Activated T-helper 1 cell treated with anti-CD3 and anti-CD28 coated beads, Interleukin-12 subunit alpha, Interleukin-12 subunit beta, Interleukin-2, Interleukin-4 antibody, amounts not matched to agents 30 ng/mL and 10 ng/mL and 1 ng/mL, durations not matched to agents 14 hours and 24 hours and 36 hours (primary cell): ENCODE measurements at regions not wholly inside any gene's neighbourhood (a gene's known extent, or its start where the extent isn't known, plus 50 kb on each side); places are given as distances from the start of the nearest gene placed in this dataset.

Experiments
- DNase-seq: peaks from one replicate; pipeline ENCODE4 v3.0.0; 2021; ENCODE audit warnings: low spot score
- H3K27ac Mint-ChIP-seq: one replicate; pipeline ENCODE4 v1.8.0; 2021; ENCODE audit warnings: mild to moderate bottlenecking, mixed read lengths
- H3K27me3 Mint-ChIP-seq: one replicate; pipeline ENCODE4 v1.8.0; 2022; ENCODE audit warnings: mild to moderate bottlenecking, moderate library complexity, mixed read lengths; ENCODE audit not compliant: insufficient read depth
- H3K36me3 Mint-ChIP-seq: one replicate; pipeline ENCODE4 v1.8.0; 2021; ENCODE audit warnings: low read depth, mixed read lengths
- H3K4me1 Mint-ChIP-seq: one replicate; pipeline ENCODE4 v1.8.0; 2021; ENCODE audit warnings: low read depth, mixed read lengths
- H3K4me3 Mint-ChIP-seq: one replicate; pipeline ENCODE4 v1.8.0; 2021; ENCODE audit warnings: mild to moderate bottlenecking, moderate library complexity, mixed read lengths
- H3K9me3 Mint-ChIP-seq: one replicate; pipeline ENCODE4 v1.8.0; 2021; ENCODE audit warnings: mixed read lengths
- intact Hi-C: fragments of 100-400 bp; cut with micrococcal nuclease; formaldehyde crosslinking; loops from one replicate; pipeline ENCODE4 v1.15.1; 2024

DNA sequence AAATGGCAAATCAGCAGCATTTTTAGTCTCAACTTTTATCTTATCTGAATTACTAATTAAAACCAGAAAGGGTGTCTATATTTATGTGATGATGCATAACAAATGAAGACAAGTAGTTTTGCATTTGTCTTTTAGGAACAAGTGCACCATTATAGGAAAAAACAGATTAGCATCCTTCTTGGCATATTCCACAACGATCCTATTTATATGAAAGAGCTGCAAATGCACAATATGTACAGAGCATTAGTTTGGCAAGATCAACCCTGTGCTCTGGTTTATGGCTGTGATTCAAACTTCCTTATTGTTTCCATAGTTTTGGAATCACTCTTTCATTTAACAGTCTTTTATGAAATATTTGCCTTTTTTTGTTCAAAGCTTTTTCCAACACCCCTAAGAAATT is 486.8 kb downstream of the KCNH5 start:
- Mint-ChIP-seq H3K4me3 (no peak overlapping the region), H3K27ac (no peak overlapping the region), H3K9me3 (peaks cover 3% of the 10 kb centered on the region), H3K36me3 (no peaks in the 10 kb centered on the region), H3K4me1 (no peaks in the 10 kb centered on the region), H3K27me3 (no peaks in the 10 kb centered on the region)
- no peak for DNase-seq
- intact Hi-C loops, result no loop called here

- Mint-ChIP-seq H3K27ac (no peak overlapping the region), H3K36me3 (no peaks in the 10 kb centered on the region), H3K4me3 (no peak overlapping the region), H3K9me3 (peaks cover 3% of the 10 kb centered on the region), H3K4me1 (no peaks in the 10 kb centered on the region), H3K27me3 (no peaks in the 10 kb centered on the region)
- intact Hi-C loops, result no loop called here
- no peak for DNase-seq
These were observed 460.0 kb downstream of the KCNH5 start for GRCh38 chr14:62585247-62585646.

GRCh38 chr14:62592877-62593276 is 452.4 kb downstream of the KCNH5 start:
- H3K27ac Mint-ChIP-seq, result no peak overlapping the region
- no peak overlapping the region for H3K4me3 Mint-ChIP-seq
- intact Hi-C loops, result no loop called here
- no peaks in the 10 kb centered on the region for H3K4me1 Mint-ChIP-seq
- no peak for DNase-seq
- no peaks in the 10 kb centered on the region for H3K27me3 Mint-ChIP-seq
- H3K9me3 Mint-ChIP-seq, result peaks cover 10% of the 10 kb centered on the region
- H3K36me3 Mint-ChIP-seq, result no peaks in the 10 kb centered on the region

DNA sequence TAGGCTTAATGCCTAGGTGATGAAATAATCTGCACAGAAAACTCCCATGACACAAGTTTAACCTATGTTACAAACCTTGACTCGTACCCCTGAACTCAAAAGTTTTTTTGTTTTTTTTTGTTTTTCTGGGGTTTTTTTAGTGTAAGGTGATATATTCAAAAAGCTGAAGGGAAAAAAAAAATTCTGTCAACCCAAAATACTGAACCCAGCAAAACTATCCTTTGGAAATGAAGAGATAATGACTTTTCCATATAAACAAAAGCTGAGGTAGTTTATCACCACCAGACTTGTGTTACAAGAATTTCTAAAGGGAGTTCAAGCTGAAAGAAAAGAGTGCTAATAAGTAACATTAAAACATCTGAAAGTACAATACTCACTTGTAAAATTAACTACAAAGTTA is 448.1 kb downstream of the KCNH5 start:
- Mint-ChIP-seq H3K4me3 (no peak overlapping the region), H3K4me1 (no peaks in the 10 kb centered on the region), H3K36me3 (no peaks in the 10 kb centered on the region), H3K9me3 (peaks cover 19% of the 10 kb centered on the region), H3K27ac (no peak overlapping the region), H3K27me3 (no peaks in the 10 kb centered on the region)
- no peak for DNase-seq
- intact Hi-C loops, result no loop called here

- Mint-ChIP-seq H3K4me3 (no peak overlapping the region), H3K27me3 (no peaks in the 10 kb centered on the region), H3K36me3 (no peaks in the 10 kb centered on the region), H3K4me1 (no peaks in the 10 kb centered on the region), H3K27ac (no peak overlapping the region), H3K9me3 (peaks cover 23% of the 10 kb centered on the region)
- intact Hi-C loops, result no loop called here
- no peak for DNase-seq
These were observed 445.5 kb downstream of the KCNH5 start for GRCh38 chr14:62599616-62600385.

- H3K4me1 Mint-ChIP-seq, result no peaks in the 10 kb centered on the region
- no peak for DNase-seq
- H3K4me3 Mint-ChIP-seq, result no peak overlapping the region
- no peak overlapping the region for H3K27ac Mint-ChIP-seq
- H3K9me3 Mint-ChIP-seq, result peaks cover 17% of the 10 kb centered on the region
- intact Hi-C loops, result no loop called here
- no peaks in the 10 kb centered on the region for H3K27me3 Mint-ChIP-seq
- no peaks in the 10 kb centered on the region for H3K36me3 Mint-ChIP-seq
These were observed 442.5 kb downstream of the KCNH5 start for GRCh38 chr14:62602712-62603111.

GRCh38 chr14:62604524-62604923 is 440.7 kb downstream of the KCNH5 start:
- intact Hi-C loops, result no loop called here
- peaks cover 11% of the 10 kb centered on the region for H3K9me3 Mint-ChIP-seq
- H3K27ac Mint-ChIP-seq, result no peak overlapping the region
- DNase-seq, result no peak
- H3K4me1 Mint-ChIP-seq, result no peaks in the 10 kb centered on the region
- no peaks in the 10 kb centered on the region for H3K27me3 Mint-ChIP-seq
- H3K4me3 Mint-ChIP-seq, result no peak overlapping the region
- H3K36me3 Mint-ChIP-seq, result no peaks in the 10 kb centered on the region

DNA sequence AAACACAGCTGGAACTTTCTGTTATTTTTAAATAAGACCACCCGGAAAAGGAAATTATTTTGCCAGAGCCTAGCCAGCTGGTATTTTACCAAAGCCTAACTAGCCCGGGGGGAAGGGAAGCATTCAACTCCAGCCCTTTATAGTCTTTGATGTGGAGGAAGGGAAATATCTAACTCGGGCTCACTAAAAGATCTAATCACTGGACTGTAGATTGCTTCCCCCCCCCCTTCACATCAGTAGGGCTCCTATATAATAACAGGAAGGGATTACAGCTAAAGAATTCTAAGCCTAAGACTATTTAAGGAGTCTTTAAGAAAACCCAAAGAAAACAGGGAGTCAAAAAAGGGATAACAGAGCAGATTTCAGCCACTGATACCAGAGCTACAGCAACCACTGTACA is 431.1 kb downstream of the KCNH5 start:
- Mint-ChIP-seq H3K4me1 (no peaks in the 10 kb centered on the region), H3K36me3 (no peaks in the 10 kb centered on the region), H3K27me3 (no peaks in the 10 kb centered on the region), H3K9me3 (no peaks in the 10 kb centered on the region), H3K27ac (no peak overlapping the region), H3K4me3 (no peak overlapping the region)
- intact Hi-C loops, result no loop called here
- DNase-seq, result no peak

DNA sequence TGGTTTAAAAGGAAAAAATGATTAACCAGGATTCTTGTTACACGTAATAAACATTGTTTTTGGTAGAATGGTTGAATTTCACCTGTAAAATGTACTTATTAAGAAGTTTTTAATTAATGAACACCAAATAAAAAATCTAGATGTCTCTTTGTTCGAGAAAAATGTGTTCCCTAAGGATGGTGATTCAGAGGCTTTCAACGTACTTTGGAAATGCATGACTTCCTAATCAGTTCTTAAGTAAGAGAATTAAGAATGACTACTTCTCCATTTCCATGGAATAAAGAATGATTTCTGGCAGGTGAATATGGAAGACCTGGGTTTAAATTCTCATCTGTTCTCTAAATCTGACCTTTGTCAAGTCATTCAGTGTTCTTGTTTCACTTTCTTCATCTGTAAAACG is 428.6 kb downstream of the KCNH5 start:
- Mint-ChIP-seq H3K9me3 (peaks cover 3% of the 10 kb centered on the region), H3K4me3 (no peak overlapping the region), H3K36me3 (no peaks in the 10 kb centered on the region), H3K4me1 (no peaks in the 10 kb centered on the region), H3K27me3 (no peaks in the 10 kb centered on the region), H3K27ac (no peak overlapping the region)
- intact Hi-C loops, result no loop called here
- DNase-seq, result no peak

DNA sequence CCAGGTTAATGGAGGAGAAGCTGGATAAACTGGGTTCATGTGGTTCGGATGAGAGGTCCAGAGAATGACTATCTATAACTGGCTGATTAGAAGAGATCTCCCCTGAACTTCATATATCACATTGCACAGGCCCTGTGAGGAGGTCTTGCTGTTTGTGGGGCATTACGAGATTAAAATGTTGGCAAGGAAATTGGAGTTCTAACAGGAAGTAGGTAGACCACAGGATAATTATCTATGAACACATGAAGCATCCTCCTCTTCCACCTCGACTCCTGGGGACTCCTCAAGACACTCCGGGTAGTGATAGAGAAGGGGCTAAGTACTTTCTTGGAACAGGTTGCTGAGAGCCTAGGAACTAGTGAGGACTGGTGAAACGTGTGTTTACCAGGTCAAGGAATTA is 418.8 kb downstream of the KCNH5 start:
- intact Hi-C loops, result no loop called here
- Mint-ChIP-seq H3K9me3 (peaks cover 29% of the 10 kb centered on the region), H3K4me1 (no peaks in the 10 kb centered on the region), H3K4me3 (no peak overlapping the region), H3K36me3 (no peaks in the 10 kb centered on the region), H3K27me3 (no peaks in the 10 kb centered on the region), H3K27ac (no peak overlapping the region)
- no peak for DNase-seq

DNA sequence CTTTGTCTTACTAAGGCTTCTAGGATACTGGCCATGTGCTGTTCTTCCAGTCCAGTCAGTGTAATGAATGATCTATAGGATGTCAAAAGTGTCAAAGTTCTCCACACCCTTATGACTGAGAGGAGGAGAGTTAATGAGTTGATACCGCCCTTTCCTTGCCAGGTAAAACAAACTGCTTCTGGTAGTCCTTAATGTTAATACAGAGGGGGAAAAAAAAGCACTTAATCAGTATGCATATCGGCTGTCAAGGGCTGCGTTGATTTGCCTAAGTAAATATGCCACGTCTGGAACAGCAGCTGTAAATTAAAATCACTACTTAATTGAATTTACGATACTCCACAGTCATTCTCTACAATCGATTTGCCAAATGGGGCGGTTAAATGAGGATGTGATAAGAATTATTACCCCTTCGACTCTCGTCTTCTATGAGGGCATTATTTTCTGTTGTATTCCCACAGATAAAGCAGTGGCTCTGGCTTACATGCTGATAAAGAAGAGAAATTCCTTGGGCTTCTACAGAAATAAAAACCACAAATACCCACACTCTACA is 416.0 kb downstream of the KCNH5 start:
- Mint-ChIP-seq H3K36me3 (no peaks in the 10 kb centered on the region), H3K27me3 (no peaks in the 10 kb centered on the region), H3K4me1 (no peaks in the 10 kb centered on the region), H3K4me3 (no peak overlapping the region), H3K27ac (no peak overlapping the region), H3K9me3 (peaks cover 15% of the 10 kb centered on the region)
- DNase-seq, result no peak
- intact Hi-C loops, result no loop called here

DNA sequence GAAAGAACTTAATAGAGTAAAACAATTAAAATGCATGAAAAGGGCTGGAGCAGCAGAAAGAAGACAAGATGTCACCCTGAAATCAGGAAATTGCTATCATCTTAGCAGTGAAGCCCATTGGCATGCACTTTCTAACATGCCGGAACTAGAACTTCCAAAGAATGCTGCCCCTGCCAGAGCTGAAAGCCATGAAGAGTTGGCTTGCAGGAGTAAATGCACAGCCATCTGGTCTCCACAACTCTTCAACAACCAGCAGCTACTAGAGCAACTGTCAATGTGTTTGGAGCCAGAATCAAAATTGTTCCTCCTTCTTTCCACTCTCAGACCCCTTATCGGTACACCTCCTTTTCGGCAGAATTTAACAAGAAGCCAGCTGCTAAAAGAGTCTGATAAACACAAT is 414.1 kb downstream of the KCNH5 start:
- DNase-seq, result no peak
- H3K27ac Mint-ChIP-seq, result no peak overlapping the region
- no peaks in the 10 kb centered on the region for H3K36me3 Mint-ChIP-seq
- peaks cover 6% of the 10 kb centered on the region for H3K9me3 Mint-ChIP-seq
- no peak overlapping the region for H3K4me3 Mint-ChIP-seq
- H3K4me1 Mint-ChIP-seq, result no peaks in the 10 kb centered on the region
- no peaks in the 10 kb centered on the region for H3K27me3 Mint-ChIP-seq
- intact Hi-C loops, result no loop called here

DNA sequence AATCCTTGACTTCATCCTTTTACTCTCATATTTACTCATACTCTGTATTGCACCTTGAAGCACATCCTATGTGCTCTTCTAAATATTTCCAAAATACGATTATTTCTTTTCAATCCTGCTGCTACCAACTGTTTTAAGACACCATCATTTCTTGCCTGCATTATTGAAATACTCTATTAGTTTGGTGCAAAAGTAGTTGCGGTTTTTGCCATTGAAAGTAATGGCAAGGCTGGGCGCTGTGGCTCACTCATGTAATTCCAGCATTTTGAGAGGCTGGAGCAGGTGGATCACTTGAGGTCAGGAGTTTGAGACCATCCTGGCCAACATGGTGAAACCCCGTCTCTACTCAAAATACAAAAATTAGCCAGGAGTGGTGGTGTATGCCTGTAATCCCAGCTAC is 412.5 kb downstream of the KCNH5 start:
- Mint-ChIP-seq H3K4me3 (no peak overlapping the region), H3K4me1 (no peaks in the 10 kb centered on the region), H3K27ac (no peak overlapping the region), H3K36me3 (no peaks in the 10 kb centered on the region), H3K9me3 (peaks cover 3% of the 10 kb centered on the region), H3K27me3 (no peaks in the 10 kb centered on the region)
- intact Hi-C loops, result no loop called here
- no peak for DNase-seq

GRCh38 chr14:62645649-62646048 is 399.6 kb downstream of the KCNH5 start:
- intact Hi-C loops, result no loop called here
- Mint-ChIP-seq H3K27ac (no peak overlapping the region), H3K4me3 (no peak overlapping the region), H3K4me1 (no peaks in the 10 kb centered on the region), H3K27me3 (no peaks in the 10 kb centered on the region), H3K36me3 (no peaks in the 10 kb centered on the region), H3K9me3 (peaks cover 4% of the 10 kb centered on the region)
- DNase-seq, result no peak
